Astrocyte (in vitro differentiated cells and primary cell): ENCODE measurements at regions not wholly inside any gene's neighbourhood (a gene's known extent, or its start where the extent isn't known, plus 50 kb on each side); places are given as distances from the start of the nearest gene placed in this dataset.

Source experiments
- DNase-seq: peaks from one replicate; pipeline ENCODE4 v3.0.0-alpha.2; 2010; ENCODE audit warnings: low read depth
- FAIRE-seq: peaks from 2 replicates; lab custom pipeline; 2011; peaks lifted over from hg19 to GRCh38; lab: Jason Lieb, UNC
- H2AFZ ChIP-seq: 2 replicates; pipeline ENCODE4 v1.6.0; 2012; ENCODE audit warnings: low read depth, low read length, inconsistent platforms
- H3K27ac ChIP-seq: 2 replicates; pipeline ENCODE4 v1.5.1; 2011; ENCODE audit warnings: low read depth, low read length, inconsistent platforms
- H3K27me3 ChIP-seq: 2 replicates; pipeline ENCODE4 v1.6.0; 2011; ENCODE audit warnings: low read length, inconsistent platforms; ENCODE audit not compliant: insufficient read depth
- H3K36me3 ChIP-seq: 2 replicates; pipeline ENCODE4 v1.5.1; 2011; ENCODE audit warnings: low read length, inconsistent platforms; ENCODE audit not compliant: insufficient read depth
- H3K4me1 ChIP-seq: 2 replicates; pipeline ENCODE4 v1.5.1; 2011; ENCODE audit warnings: low read length, inconsistent platforms; ENCODE audit not compliant: insufficient read depth
- H3K4me2 ChIP-seq: 2 replicates; pipeline ENCODE4 v1.6.0; 2012; ENCODE audit warnings: low read length, inconsistent platforms
- H3K4me3 ChIP-seq: 2 replicates; pipeline ENCODE4 v1.5.1; 2011; ENCODE audit warnings: low read depth, mild to moderate bottlenecking, low read length, inconsistent platforms; ENCODE audit not compliant: insufficient read depth
- H3K79me2 ChIP-seq: 2 replicates; pipeline ENCODE4 v1.6.0; 2012; ENCODE audit warnings: mild to moderate bottlenecking, low read length, inconsistent platforms; ENCODE audit not compliant: insufficient read depth
- H3K9ac ChIP-seq: 2 replicates; pipeline ENCODE4 v1.6.0; 2012; ENCODE audit warnings: mild to moderate bottlenecking, low read length, inconsistent platforms
- H3K9me3 ChIP-seq: 2 replicates; pipeline ENCODE4 v1.5.1; 2012; ENCODE audit warnings: low read depth, mild to moderate bottlenecking, low read length, inconsistent platforms; ENCODE audit not compliant: insufficient read depth
- H4K20me1 ChIP-seq: 2 replicates; pipeline ENCODE4 v1.6.0; 2012; ENCODE audit warnings: low read length, inconsistent platforms; ENCODE audit not compliant: insufficient read depth
- H3K27ac Mint-ChIP-seq: one replicate; pipeline ENCODE4 v1.8.0; 2021; ENCODE audit warnings: mild to moderate bottlenecking, mixed read lengths; ENCODE audit not compliant: unreplicated experiment
- H3K27me3 Mint-ChIP-seq: one replicate; pipeline ENCODE4 v1.8.0; 2021; ENCODE audit warnings: low read depth, mixed read lengths; ENCODE audit not compliant: unreplicated experiment
- H3K36me3 Mint-ChIP-seq: one replicate; pipeline ENCODE4 v1.8.0; 2021; ENCODE audit warnings: low read depth, mixed read lengths; ENCODE audit not compliant: unreplicated experiment
- H3K4me1 Mint-ChIP-seq: one replicate; pipeline ENCODE4 v1.8.0; 2021; ENCODE audit warnings: low read depth, mixed read lengths; ENCODE audit not compliant: unreplicated experiment
- H3K4me3 Mint-ChIP-seq: one replicate; pipeline ENCODE4 v1.8.0; 2021; ENCODE audit warnings: mild to moderate bottlenecking, moderate library complexity, mixed read lengths; ENCODE audit not compliant: unreplicated experiment
- H3K9me3 Mint-ChIP-seq: one replicate; pipeline ENCODE4 v1.8.0; 2021; ENCODE audit warnings: mild to moderate bottlenecking, mixed read lengths; ENCODE audit not compliant: unreplicated experiment
- EZH2 ChIP-seq: IDR thresholded peaks from 2 replicates; pipeline ENCODE4 v1.6.1; 2012; ENCODE audit warnings: mild to moderate bottlenecking, low read length, inconsistent platforms; ENCODE audit not compliant: insufficient read depth
- TF ChIP-seq, protein P1 (sequence below): IDR thresholded peaks from 2 replicates; pipeline ENCODE4 v1.5.1; 2011; ENCODE audit warnings: low read depth, mild to moderate bottlenecking, inconsistent platforms, low read length, moderate library complexity; ENCODE audit not compliant: insufficient read depth

- H3K4me3 ChIP-seq, result no peak overlapping the region
- no peaks in the 10 kb centered on the region for H3K79me2 ChIP-seq
- H3K4me1 ChIP-seq, result no peaks in the 10 kb centered on the region
- no peaks in the 10 kb centered on the region for H3K36me3 ChIP-seq
- FAIRE-seq (no peak), DNase-seq (no peak)
- H3K9me3 ChIP-seq, result no peaks in the 10 kb centered on the region
- Mint-ChIP-seq H3K9me3 (no peaks in the 10 kb centered on the region), H3K27ac (no peak overlapping the region), H3K4me1 (no peaks in the 10 kb centered on the region), H3K27me3 (no peaks in the 10 kb centered on the region), H3K4me3 (no peak overlapping the region), H3K36me3 (no peaks in the 10 kb centered on the region)
- H2AFZ ChIP-seq, result no peak overlapping the region
- H3K4me2 ChIP-seq, result no peak overlapping the region
- TF ChIP-seq EZH2, result no peak
- TF ChIP-seq, protein P1, sequence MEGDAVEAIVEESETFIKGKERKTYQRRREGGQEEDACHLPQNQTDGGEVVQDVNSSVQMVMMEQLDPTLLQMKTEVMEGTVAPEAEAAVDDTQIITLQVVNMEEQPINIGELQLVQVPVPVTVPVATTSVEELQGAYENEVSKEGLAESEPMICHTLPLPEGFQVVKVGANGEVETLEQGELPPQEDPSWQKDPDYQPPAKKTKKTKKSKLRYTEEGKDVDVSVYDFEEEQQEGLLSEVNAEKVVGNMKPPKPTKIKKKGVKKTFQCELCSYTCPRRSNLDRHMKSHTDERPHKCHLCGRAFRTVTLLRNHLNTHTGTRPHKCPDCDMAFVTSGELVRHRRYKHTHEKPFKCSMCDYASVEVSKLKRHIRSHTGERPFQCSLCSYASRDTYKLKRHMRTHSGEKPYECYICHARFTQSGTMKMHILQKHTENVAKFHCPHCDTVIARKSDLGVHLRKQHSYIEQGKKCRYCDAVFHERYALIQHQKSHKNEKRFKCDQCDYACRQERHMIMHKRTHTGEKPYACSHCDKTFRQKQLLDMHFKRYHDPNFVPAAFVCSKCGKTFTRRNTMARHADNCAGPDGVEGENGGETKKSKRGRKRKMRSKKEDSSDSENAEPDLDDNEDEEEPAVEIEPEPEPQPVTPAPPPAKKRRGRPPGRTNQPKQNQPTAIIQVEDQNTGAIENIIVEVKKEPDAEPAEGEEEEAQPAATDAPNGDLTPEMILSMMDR, result peak; percentile 44
- H4K20me1 ChIP-seq, result no peaks in the 10 kb centered on the region
- no peak overlapping the region for H3K9ac ChIP-seq
- H3K27me3 ChIP-seq, result no peaks in the 10 kb centered on the region
- no peak overlapping the region for H3K27ac ChIP-seq
Observed at GRCh38 chr7:110442381-110442837, 648.5 kb upstream of the LRRN3 start.

- no peaks in the 10 kb centered on the region for H3K9me3 Mint-ChIP-seq
- H3K27ac Mint-ChIP-seq, result no peak overlapping the region
- H3K4me3 Mint-ChIP-seq, result no peak overlapping the region
- no peak for TF ChIP-seq EZH2
- TF ChIP-seq, protein P1, result no peak
- no peaks in the 10 kb centered on the region for H3K36me3 ChIP-seq
- H3K4me1 ChIP-seq, result no peaks in the 10 kb centered on the region
- H3K4me1 Mint-ChIP-seq, result no peaks in the 10 kb centered on the region
- FAIRE-seq (no peak), DNase-seq (no peak)
- H3K36me3 Mint-ChIP-seq, result no peaks in the 10 kb centered on the region
- no peak overlapping the region for H3K4me2 ChIP-seq
- H3K27me3 ChIP-seq, result no peaks in the 10 kb centered on the region
- H4K20me1 ChIP-seq, result no peaks in the 10 kb centered on the region
- no peaks in the 10 kb centered on the region for H3K9me3 ChIP-seq
- H3K27me3 Mint-ChIP-seq, result no peaks in the 10 kb centered on the region
- H3K9ac ChIP-seq, result no peak overlapping the region
- no peak overlapping the region for H3K27ac ChIP-seq
- H2AFZ ChIP-seq, result no peak overlapping the region
- no peaks in the 10 kb centered on the region for H3K79me2 ChIP-seq
- no peak overlapping the region for H3K4me3 ChIP-seq
Observed at GRCh38 chr7:110446658-110447057, 644.3 kb upstream of the LRRN3 start.

GRCh38 chr7:110448918-110449317 lies 642.0 kb upstream of the LRRN3 start:
- no peaks in the 10 kb centered on the region for H3K27me3 Mint-ChIP-seq
- no peaks in the 10 kb centered on the region for H3K27me3 ChIP-seq
- no peak for FAIRE-seq
- H3K4me3 ChIP-seq, result no peak overlapping the region
- H3K4me3 Mint-ChIP-seq, result no peak overlapping the region
- H3K27ac Mint-ChIP-seq, result no peak overlapping the region
- DNase-seq, result no peak
- H3K79me2 ChIP-seq, result no peaks in the 10 kb centered on the region
- no peak for TF ChIP-seq EZH2
- TF ChIP-seq, protein P1, result no peak
- H3K4me1 ChIP-seq, result no peaks in the 10 kb centered on the region
- H3K9ac ChIP-seq, result no peak overlapping the region
- no peaks in the 10 kb centered on the region for H3K36me3 ChIP-seq
- no peaks in the 10 kb centered on the region for H3K9me3 ChIP-seq
- H2AFZ ChIP-seq, result no peak overlapping the region
- no peak overlapping the region for H3K4me2 ChIP-seq
- H3K4me1 Mint-ChIP-seq, result no peaks in the 10 kb centered on the region
- H3K36me3 Mint-ChIP-seq, result no peaks in the 10 kb centered on the region
- no peak overlapping the region for H3K27ac ChIP-seq
- H4K20me1 ChIP-seq, result no peaks in the 10 kb centered on the region
- no peaks in the 10 kb centered on the region for H3K9me3 Mint-ChIP-seq
